ENCODE measurements at regions not wholly inside any gene's neighbourhood (a gene's known extent, or its start where the extent isn't known, plus 50 kb on each side); places are given as distances from the start of the nearest gene placed in this dataset.

GRCh38 chr14:42057111-42057510 is 450.4 kb downstream of the LRFN5 start:
- Histone ChIP-seq H4K20me1 (ENCODE audit: control insufficient read depth, insufficient read depth, low read length, poor library complexity, severe bottlenecking) (no peaks in the 10 kb centered on the region), H3K27me3 (replicated peaks in 1 of 4; ENCODE audit: control extremely low read depth in 1 of 4, control insufficient read depth in 3 of 4, insufficient read depth in 4 of 4, low read length in 3 of 4) (no peaks in the 10 kb centered on the region), H3K79me2 (ENCODE audit: control insufficient read depth, insufficient read depth, low read length) (no peaks in the 10 kb centered on the region), H3K4me2 (replicated peaks; ENCODE audit: low read depth, low read length, poor library complexity, severe bottlenecking) (no peak overlapping the region), H3K27ac (ENCODE audit: low read length in 2 of 2) (no peak overlapping the region), H2AFZ (ENCODE audit: insufficient read depth, low read depth, low read length, poor library complexity, severe bottlenecking) (no peak overlapping the region), H3K4me3 (ENCODE audit: control extremely low read depth in 1 of 5, extremely low read depth in 1 of 5, insufficient read depth in 1 of 5, low read depth in 2 of 5, low read length in 4 of 5) (no peak overlapping the region), H3K9me3 (ENCODE audit: control extremely low read depth in 1 of 3, control insufficient read depth in 2 of 3, insufficient read depth in 1 of 3, low read length in 2 of 3) (peaks cover 0 to 1% (median 0%) of the 10 kb centered on the region in 3 donors), H3K9ac (ENCODE audit: low read length) (no peak overlapping the region), H3K36me3 (replicated peaks in 1 of 2; ENCODE audit: control extremely low read depth in 1 of 2, control insufficient read depth in 1 of 2, extremely low read depth in 1 of 2, insufficient read depth in 2 of 2, low read length in 1 of 2) (no peaks in the 10 kb centered on the region), H3K4me1 (ENCODE audit: control insufficient read depth in 2 of 2, insufficient read depth in 2 of 2, low read length in 2 of 2) (no peaks in the 10 kb centered on the region)
- no peak overlapping the region for H3K4me3 Mint-ChIP-seq
- WGBS (ENCODE audit: insufficient coverage), result 95% methylated on average over 2 of the region's 2 CpGs
- CTCF ChIA-PET, result no interaction called here
- no peak for DNase-seq
- no peaks in the 10 kb centered on the region for H3K27me3 Mint-ChIP-seq
- no peaks in the 10 kb centered on the region for H3K9me3 Mint-ChIP-seq (ENCODE audit: insufficient read depth)
- no peak for ATAC-seq (ENCODE audit: low read depth)
- POLR2A ChIA-PET, result interaction anchor here (0.6 kb wide), 1 partner anchor 34 kb away, joined by 4 read pairs; no protein-coding TSS in a partner anchor
- H3K4me1 Mint-ChIP-seq, result no peaks in the 10 kb centered on the region
- no peak for TF ChIP-seq CTCF (IDR thresholded peaks at IDR 0.05)
- no peak for TF ChIP-seq EZH2 (IDR thresholded peaks at IDR 0.05; ENCODE audit: borderline replicate concordance, insufficient read depth, low read depth, low read length, poor library complexity, severe bottlenecking)
- intact Hi-C loops (cut with micrococcal nuclease), result no loop called here
- H3K27ac Mint-ChIP-seq, result no peak overlapping the region

GRCh38 chr14:42047421-42048055 is 440.9 kb downstream of the LRFN5 start:
- DNase-seq (no peak), ATAC-seq (ENCODE audit: low read depth) (no peak)
- no peaks in the 10 kb centered on the region for H3K9me3 Mint-ChIP-seq (ENCODE audit: insufficient read depth)
- POLR2A ChIA-PET, result no interaction called here
- no peaks in the 10 kb centered on the region for H3K4me1 ChIP-seq (ENCODE audit: control insufficient read depth in 2 of 2, insufficient read depth in 2 of 2, low read length in 2 of 2)
- H3K36me3 ChIP-seq (replicated peaks in 1 of 2; ENCODE audit: control extremely low read depth in 1 of 2, control insufficient read depth in 1 of 2, extremely low read depth in 1 of 2, insufficient read depth in 2 of 2, low read length in 1 of 2), result no peaks in the 10 kb centered on the region
- no peaks in the 10 kb centered on the region for H3K27me3 Mint-ChIP-seq
- no peak overlapping the region for H3K27ac ChIP-seq (ENCODE audit: low read length in 2 of 2)
- no peak for TF ChIP-seq CTCF (IDR thresholded peaks at IDR 0.05)
- TF ChIP-seq EZH2 (IDR thresholded peaks at IDR 0.05; ENCODE audit: borderline replicate concordance, insufficient read depth, low read depth, low read length, poor library complexity, severe bottlenecking), result no peak
- no peak overlapping the region for H3K4me3 Mint-ChIP-seq
- H3K9me3 ChIP-seq (ENCODE audit: control extremely low read depth in 1 of 3, control insufficient read depth in 2 of 3, insufficient read depth in 1 of 3, low read length in 2 of 3), result no peaks in the 10 kb centered on the region
- intact Hi-C loops (cut with micrococcal nuclease), result no loop called here
- no peak overlapping the region for H3K9ac ChIP-seq (ENCODE audit: low read length)
- H3K4me1 Mint-ChIP-seq, result no peaks in the 10 kb centered on the region
- CTCF ChIA-PET, result no interaction called here
- no peaks in the 10 kb centered on the region for H3K27me3 ChIP-seq (replicated peaks in 1 of 4; ENCODE audit: control extremely low read depth in 1 of 4, control insufficient read depth in 3 of 4, insufficient read depth in 4 of 4, low read length in 3 of 4)
- H4K20me1 ChIP-seq (ENCODE audit: control insufficient read depth, insufficient read depth, low read length, poor library complexity, severe bottlenecking), result no peaks in the 10 kb centered on the region
- no peak overlapping the region for H3K4me3 ChIP-seq (ENCODE audit: control extremely low read depth in 1 of 5, extremely low read depth in 1 of 5, insufficient read depth in 1 of 5, low read depth in 2 of 5, low read length in 4 of 5)
- WGBS (ENCODE audit: insufficient coverage), result 83% methylated on average over 1 of the region's 3 CpGs
- no peaks in the 10 kb centered on the region for H3K79me2 ChIP-seq (ENCODE audit: control insufficient read depth, insufficient read depth, low read length)
- H3K27ac Mint-ChIP-seq, result no peak overlapping the region
- no peak overlapping the region for H2AFZ ChIP-seq (ENCODE audit: insufficient read depth, low read depth, low read length, poor library complexity, severe bottlenecking)
- H3K4me2 ChIP-seq (replicated peaks; ENCODE audit: low read depth, low read length, poor library complexity, severe bottlenecking), result no peak overlapping the region

Measured in B cell (primary cell).